Posterior vena cava (tissue), 2 donors: ENCODE measurements at regions not wholly inside any gene's neighbourhood (a gene's known extent, or its start where the extent isn't known, plus 50 kb on each side); places are given as distances from the start of the nearest gene placed in this dataset.
"Not testable (repeated sequence)": the region's sequence is repeated elsewhere in the genome, so short reads cannot be mapped to it uniquely, and the experiment has no call there.

Experiments used
- DNase-seq: peaks from one replicate; pipeline ENCODE4 v3.0.0-alpha.2; 2020; ENCODE audit warnings: low spot score
- intact Hi-C, 2 donors: fragments of 100-400 bp; cut with DNase I; formaldehyde crosslinking; loops; one replicate each; pipeline versions ENCODE4 v1.14.1 to v1.14.2; 2022 to 2023
- donor health status: DM: yes; HTN: yes; CAD: no.
- donor health status: DM: yes; HTN: yes; CAD: no.

DNA sequence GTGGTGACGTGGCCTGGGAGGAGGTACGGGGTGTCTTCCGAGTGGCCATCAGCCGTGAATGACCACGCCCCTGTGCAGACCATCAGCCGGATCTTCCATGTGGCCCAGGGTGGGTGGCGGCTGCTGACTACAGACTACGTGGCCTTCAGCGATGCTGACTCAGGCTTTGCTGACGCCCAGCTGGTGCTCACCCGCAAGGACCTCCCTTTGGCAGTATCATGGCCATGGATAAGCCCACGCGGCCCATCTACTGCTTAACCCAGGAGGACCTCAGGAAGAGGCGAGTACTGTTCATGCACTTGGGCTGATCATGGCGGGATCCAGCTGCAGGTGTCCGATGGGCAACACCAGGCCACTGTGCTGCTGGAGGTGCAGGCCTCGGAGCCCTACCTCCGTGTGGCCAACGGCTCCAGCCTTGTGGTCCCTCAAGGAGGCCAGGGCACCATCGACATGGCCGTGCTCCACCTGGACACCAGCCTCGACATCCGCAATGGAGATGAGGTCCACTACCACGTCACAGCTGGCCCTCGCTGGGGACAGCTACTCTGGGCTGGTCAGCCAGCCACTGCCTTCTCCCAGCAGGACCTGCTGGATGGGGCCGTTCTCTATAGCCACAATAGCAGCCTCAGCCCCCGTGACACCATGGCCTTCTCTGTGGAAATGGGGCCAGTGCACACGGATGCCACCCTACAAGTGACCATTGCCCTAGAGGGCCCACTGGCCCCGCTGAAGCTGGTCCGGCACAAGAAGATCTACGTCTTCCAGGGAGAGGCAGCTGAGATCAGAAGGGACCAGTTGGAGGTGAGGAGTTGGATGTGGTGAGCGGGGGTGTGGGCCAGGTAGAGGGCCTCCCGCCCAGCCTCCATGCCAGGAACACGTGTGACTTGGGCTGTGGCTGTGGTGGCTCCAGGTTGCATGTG lies 178.4 kb downstream of the TBC1D2B start:
- intact Hi-C loops: no loop called here

DNA sequence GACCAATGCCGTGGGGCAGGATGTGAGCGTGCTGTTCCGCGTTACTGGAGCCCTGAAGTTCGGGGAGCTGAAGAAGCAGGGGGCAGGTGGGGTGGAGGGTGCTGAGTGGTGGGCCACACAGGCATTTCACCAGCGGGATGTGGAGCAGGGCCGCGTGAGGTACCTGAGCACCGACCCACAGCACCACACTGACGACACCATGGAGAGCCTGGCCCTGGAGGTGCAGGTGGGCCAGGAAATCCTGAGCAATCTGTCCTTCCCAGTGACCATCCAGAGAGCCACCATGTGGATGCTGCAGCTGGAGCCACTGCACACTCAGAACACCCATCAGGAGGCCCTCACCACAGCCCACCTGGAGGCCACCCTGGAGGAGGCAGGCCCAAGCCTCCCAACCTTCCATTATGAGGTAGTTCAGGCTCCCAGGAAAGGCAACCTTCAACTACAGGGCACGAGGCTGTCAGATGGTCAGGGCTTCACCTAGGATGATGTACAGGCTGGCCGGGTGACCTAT lies 179.6 kb downstream of the TBC1D2B start:
- intact Hi-C loops: no loop called here
- DNase-seq: peak; percentile 73

More for the DNA sequence above, 178.4 kb downstream of the TBC1D2B start:
- peak; percentile 76 for DNase-seq

- peak; percentile 77 for DNase-seq
- intact Hi-C loops: not testable (repeated sequence)
Observed at GRCh38 chr15:77897113-77897895, 180.2 kb downstream of the TBC1D2B start.

DNA sequence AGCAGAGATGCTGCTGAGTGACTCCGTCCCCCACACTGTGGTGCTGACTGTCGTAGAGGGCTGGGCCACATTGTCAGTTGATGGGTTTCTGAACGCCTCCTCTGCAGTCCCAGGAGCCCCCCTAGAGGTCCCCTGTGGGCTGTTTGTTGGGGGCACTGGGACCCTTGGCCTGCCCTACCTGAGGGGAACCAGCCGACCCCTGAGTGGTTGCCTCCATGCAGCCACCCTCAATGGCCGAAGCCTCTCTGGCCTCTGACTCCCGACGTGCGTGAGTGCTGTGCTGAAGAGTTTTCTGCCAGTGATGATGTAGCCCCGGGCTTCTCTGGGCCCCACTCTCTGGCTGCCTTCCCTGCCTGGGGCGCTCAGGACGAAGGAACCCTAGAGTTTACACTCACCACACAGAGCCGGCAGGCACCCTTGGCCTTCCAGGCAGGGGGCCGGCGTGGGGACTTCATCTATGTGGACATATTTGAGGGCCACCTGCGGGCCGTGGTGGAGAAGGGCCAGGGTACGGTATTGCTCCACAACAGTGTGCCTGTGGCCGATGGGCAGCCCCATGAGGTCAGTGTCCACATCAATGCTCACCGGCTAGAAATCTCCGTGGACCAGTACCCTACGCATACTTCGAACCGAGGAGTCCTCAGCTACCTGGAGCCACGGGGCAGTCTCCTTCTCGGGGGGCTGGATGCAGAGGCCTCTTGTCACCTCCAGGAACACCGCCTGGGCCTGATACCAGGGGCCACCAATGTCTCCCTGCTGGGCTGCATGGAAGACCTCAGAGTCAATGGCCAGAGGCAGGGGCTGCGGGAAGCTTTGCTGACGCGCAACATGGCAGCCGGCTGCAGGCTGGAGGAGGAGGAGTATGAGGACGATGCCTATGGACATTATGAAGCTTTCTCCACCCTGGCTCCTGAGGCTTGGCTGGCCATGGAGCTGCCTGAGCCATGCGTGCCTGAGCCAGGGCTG lies 181.1 kb downstream of the TBC1D2B start:
- intact Hi-C loops: not testable (repeated sequence)
- peak; percentile 60 for DNase-seq

DNA sequence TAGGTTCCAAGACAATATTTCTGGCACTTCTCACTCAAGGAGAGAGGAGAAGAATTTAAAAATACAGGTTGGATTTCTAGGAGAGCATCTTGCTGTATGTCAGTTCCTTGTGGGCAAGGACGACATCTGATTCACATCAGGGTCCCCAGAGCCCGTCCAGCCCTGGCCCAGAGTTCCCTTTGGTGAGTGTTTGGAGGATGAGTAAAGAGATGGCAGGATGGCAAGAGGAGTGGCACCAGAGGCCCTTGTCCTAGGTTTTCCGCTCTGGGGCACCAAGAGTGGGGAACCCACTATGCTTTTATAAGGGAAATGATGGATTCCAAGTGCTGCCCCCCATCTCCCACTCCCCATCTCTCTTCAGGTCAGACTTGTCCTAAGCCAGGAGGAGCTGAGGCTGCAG lies 181.8 kb downstream of the TBC1D2B start:
- DNase-seq: peak; percentile 24
- intact Hi-C loops: no loop called here

DNA sequence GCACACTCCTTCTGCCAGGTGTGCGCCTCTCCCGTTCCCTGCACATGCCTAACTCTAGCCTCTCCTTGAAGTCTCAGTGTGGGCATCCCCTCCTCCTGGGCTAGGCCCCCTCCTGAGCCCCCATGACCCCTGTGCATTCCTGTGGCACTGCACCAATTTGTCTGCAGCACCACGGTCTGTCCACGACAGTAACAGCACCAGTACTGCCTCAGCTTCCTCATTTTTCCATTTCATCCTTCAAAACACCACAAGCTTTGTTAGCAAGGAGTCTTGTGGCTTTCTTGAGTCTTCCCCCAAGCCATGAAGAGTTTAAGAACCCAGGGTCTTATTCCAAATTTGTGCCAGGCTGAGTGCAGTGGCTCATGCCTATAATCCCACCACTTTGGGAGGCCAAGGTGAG lies 182.4 kb downstream of the TBC1D2B start:
- intact Hi-C loops: not testable (repeated sequence)
- peak; percentile 9 for DNase-seq

GRCh38 chr15:77893671-77894640 lies 183.6 kb downstream of the TBC1D2B start:
- peak; percentile 65 for DNase-seq
- intact Hi-C loops: not testable (repeated sequence)

- intact Hi-C loops, DNase-seq: not testable (repeated sequence)
Observed at GRCh38 chr15:77893246-77893645, 184.3 kb downstream of the TBC1D2B start.

GRCh38 chr15:77892335-77892734 lies 185.2 kb downstream of the TBC1D2B start:
- intact Hi-C loops: no loop called here
- peak; percentile 57 for DNase-seq

GRCh38 chr15:77891862-77892261 lies 185.6 kb downstream of the TBC1D2B start:
- intact Hi-C loops: not testable (repeated sequence)
- DNase-seq: peak; percentile 58

GRCh38 chr15:77890911-77891801 lies 186.4 kb downstream of the TBC1D2B start:
- intact Hi-C loops: not testable (repeated sequence)
- peak; percentile 83 for DNase-seq

DNA sequence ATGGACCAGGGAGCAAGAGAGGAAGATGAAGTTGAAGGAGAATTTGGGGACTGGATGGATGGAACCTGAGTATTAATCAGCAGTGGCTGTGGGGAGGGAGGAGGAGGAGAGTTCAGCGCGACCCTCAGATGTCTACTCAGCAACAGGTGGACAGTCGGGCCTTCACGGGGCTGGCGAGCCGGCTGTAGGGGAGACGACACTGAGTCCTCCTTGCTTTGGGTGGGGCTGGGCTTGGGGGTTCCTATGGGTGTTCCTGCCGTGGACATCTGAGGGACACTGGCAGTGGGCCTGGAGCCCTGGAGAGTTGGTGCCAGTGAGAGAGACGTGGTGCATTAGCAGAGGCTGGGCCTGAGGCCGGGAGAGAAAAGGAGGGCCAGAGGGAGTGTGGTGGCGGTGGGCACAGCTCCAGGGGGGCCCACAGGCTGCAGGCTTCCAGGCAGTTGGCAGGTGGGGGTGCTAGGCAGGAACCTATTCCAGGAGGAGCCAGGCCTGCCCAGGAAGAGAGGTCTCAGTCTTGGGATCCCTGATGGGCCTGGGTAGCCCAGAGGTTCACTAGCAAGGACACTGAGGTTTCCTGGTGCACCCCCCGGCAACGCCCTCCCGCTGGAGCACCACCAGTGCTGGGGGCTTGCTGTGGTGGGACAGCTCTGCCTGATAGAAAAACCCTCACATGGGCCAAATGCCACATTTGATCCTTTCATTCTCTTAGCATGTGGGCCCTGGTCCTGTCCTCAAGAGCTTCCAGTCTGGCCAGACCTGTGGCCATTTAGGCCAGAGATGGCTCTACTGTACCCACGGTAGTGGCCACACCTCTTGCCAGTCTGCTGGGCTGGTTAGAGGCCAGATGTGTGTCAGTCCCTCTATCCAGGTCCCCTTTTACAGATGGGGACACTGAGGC lies 187.4 kb downstream of the TBC1D2B start:
- intact Hi-C loops: not testable (repeated sequence)
- peak; percentile 71 for DNase-seq

DNA sequence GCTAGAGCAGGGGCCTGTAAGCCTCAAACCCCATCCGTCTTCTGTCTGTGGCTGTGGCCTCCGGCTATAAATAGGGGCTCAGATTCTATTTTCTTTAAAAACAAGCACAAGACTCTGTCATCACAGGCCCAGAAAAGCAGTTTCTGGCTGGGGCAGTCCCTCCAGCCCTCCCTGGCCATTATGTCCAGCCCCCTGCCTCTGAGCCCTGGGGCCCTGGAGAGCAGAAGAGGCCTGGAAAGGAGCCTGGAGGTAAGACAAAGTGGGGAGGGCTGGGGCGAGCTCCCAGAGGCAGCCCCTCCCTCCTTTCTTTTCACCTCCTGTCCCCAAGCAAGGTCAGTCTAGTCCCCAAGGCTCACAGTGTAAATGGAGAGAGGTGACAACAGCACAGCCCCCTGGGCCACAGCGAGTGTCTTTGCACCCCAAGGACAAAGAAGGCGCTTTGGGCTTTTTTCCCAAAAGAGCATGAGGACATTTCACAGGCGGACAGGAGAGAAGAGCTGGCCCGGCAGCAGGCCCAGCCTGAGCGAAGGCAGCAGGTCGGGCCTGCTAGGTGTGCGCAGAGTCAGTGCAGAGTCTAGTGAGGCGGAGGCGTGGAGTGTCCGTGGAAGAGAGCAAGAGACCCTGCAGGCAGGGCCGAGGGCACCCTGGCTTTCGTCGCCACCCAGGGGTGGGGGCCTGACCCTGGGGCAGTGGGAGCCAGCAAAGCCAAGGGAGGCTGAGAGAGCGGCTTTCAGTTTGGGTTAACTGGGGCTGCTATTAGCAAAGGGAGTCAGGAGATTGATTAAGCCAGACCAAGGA lies 188.3 kb downstream of the TBC1D2B start:
- peak; percentile 67 for DNase-seq
- intact Hi-C loops: no loop called here

GRCh38 chr15:77887563-77888429 lies 189.7 kb downstream of the TBC1D2B start:
- intact Hi-C loops, DNase-seq: not testable (repeated sequence)
